NT2/D1 (cell line): ENCODE measurements at regions not wholly inside any gene's neighbourhood (a gene's known extent, or its start where the extent isn't known, plus 50 kb on each side); places are given as distances from the start of the nearest gene placed in this dataset.

Experiments
- DNase-seq: peaks from one replicate; pipeline ENCODE4 v3.0.0-alpha.2; 2011; ENCODE audit warnings: low read depth, low spot score
- H3K27me3 ChIP-seq: 2 replicates; pipeline ENCODE4 v1.6.0; 2011; ENCODE audit warnings: mild to moderate bottlenecking; ENCODE audit not compliant: insufficient read length, insufficient read depth
- H3K36me3 ChIP-seq: 2 replicates; pipeline ENCODE4 v1.6.1; 2011; ENCODE audit warnings: mild to moderate bottlenecking, low read length, mixed read lengths; ENCODE audit not compliant: insufficient read depth, insufficient read length
- H3K4me1 ChIP-seq: 2 replicates; pipeline ENCODE4 v1.5.1; 2011; ENCODE audit not compliant: insufficient read depth, insufficient read length
- H3K4me3 ChIP-seq: 2 replicates; pipeline ENCODE4 v1.5.1; 2011; ENCODE audit warnings: low read depth; ENCODE audit not compliant: insufficient read length
- H3K9ac ChIP-seq: 2 replicates; pipeline ENCODE4 v1.6.0; 2011; ENCODE audit warnings: low read depth; ENCODE audit not compliant: insufficient read length
- H3K9me3 ChIP-seq: 2 replicates; pipeline ENCODE4 v1.5.1; 2011; ENCODE audit warnings: mild to moderate bottlenecking, low read length; ENCODE audit not compliant: insufficient read depth
- SUZ12 ChIP-seq: IDR thresholded peaks from 2 replicates; pipeline ENCODE4 v1.6.1; 2011; ENCODE audit not compliant: insufficient read length, insufficient read depth; ENCODE audit errors: extremely low read depth
- YY1 ChIP-seq: IDR thresholded peaks from 2 replicates; pipeline ENCODE4 v1.6.1; 2011; ENCODE audit not compliant: insufficient read length, insufficient read depth
- ZNF274 ChIP-seq: IDR thresholded peaks from 2 replicates; pipeline ENCODE4 v1.6.1; 2011; ENCODE audit warnings: mild to moderate bottlenecking, low read depth, low read length

DNA sequence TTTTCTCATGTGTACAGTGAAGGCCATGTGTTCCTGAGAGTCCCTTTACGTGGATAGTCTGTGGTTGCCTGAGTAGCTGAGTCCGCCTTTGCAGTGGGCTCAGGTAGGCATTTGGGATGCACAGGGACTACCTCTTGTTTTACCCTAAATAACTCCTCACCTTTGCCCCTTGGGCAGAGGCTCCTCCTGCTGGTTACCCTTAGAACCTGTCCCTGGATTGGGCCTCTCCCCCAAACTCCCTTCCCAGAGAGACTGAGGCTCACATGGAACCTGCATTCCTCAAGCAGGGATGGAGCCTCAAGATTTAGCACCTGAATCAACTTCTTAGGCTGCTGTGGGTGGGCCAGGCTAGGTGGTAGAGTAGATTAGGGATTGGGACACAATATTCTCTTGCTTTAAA lies 111.7 kb downstream of the FOXD2 start:
- Histone ChIP-seq H3K27me3 (no peaks in the 10 kb centered on the region), H3K4me3 (no peak overlapping the region), H3K4me1 (peaks cover 19% of the 10 kb centered on the region), H3K9ac (no peak overlapping the region), H3K9me3 (no peaks in the 10 kb centered on the region), H3K36me3 (no peaks in the 10 kb centered on the region)
- no peak for DNase-seq
- TF ChIP-seq SUZ12 (no peak), YY1 (no peak), ZNF274 (no peak)

DNA sequence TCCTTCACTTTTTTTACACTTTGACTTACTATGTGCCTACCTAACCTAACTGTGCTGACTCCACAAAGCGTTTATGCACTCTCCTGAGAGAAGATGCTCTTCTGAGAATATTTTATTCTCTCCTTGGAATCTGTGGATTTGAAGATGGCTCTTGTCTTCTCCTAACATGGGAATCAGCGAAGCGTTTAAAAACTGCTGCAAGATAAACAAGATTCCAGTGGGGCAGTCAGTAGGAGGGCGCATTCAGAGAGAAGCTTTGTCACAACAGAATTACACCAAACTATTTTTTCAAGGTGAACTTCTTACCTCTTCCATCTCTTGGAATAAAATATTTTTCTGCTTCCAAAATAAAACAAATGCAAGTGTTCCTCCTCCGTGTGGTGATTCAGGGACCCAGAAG lies 113.1 kb downstream of the FOXD2 start:
- no peak overlapping the region for H3K9ac ChIP-seq
- no peak for DNase-seq
- H3K9me3 ChIP-seq, result no peaks in the 10 kb centered on the region
- no peaks in the 10 kb centered on the region for H3K36me3 ChIP-seq
- TF ChIP-seq ZNF274, result no peak
- TF ChIP-seq SUZ12, result no peak
- no peak for TF ChIP-seq YY1
- H3K4me1 ChIP-seq, result peaks cover 22% of the 10 kb centered on the region
- H3K27me3 ChIP-seq, result no peaks in the 10 kb centered on the region
- H3K4me3 ChIP-seq, result no peak overlapping the region

DNA sequence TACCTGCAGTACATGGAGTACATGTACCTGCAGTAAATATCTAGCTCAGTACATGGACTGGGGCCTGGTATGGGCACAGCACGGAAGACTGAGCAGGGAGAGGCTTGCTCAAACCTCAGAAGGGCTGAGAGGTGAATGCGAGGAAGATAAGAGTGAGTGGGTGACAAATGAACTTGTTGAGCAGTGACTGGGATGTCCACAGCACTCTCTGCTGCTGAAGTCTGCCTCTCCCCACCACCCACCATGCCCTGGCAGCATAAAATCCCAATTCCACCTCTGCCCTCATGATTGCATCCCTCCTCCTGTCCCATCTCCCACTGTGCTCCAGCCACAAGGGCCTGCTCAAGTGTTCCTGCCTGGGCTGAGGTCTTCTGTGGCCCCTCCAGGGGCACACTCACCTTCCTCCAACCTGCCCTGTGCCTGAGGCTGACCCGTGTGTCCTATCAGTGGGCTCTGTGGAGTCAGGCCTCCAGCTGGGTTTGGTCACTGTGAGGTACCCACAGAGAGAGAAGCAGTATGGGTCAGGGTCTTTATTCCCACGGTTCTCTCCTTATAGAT lies 114.2 kb downstream of the FOXD2 start:
- Histone ChIP-seq H3K9ac (no peak overlapping the region), H3K27me3 (no peaks in the 10 kb centered on the region), H3K4me3 (no peak overlapping the region), H3K9me3 (no peaks in the 10 kb centered on the region), H3K36me3 (no peaks in the 10 kb centered on the region), H3K4me1 (peaks cover 22% of the 10 kb centered on the region)
- DNase-seq, result no peak
- no peak for TF ChIP-seq SUZ12
- no peak for TF ChIP-seq ZNF274
- no peak for TF ChIP-seq YY1

DNA sequence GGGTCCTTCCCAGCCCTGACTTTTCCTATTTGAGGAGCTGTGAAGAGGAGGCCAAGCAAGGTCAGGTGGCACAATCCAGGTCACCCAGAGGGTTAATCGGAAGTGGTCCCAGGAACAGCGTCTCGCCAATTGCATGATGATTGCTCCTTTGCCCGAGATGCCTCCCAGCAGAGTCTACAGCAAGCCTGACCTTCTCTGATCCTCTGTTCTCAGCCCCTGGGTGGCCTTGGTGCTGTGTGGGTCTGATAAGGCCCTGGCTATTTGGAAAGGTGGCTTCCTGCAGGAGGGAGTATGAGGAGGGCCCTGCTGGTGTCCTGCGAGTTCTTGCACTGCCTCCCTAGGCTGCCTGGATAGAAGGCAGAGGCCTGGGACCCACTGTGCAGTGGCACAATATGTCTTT lies 116.2 kb downstream of the FOXD2 start:
- Histone ChIP-seq H3K27me3 (no peaks in the 10 kb centered on the region), H3K4me1 (peaks cover 13% of the 10 kb centered on the region), H3K9ac (no peak overlapping the region), H3K9me3 (no peaks in the 10 kb centered on the region), H3K36me3 (no peaks in the 10 kb centered on the region), H3K4me3 (no peak overlapping the region)
- TF ChIP-seq SUZ12 (no peak), ZNF274 (no peak), YY1 (no peak)
- DNase-seq, result no peak

DNA sequence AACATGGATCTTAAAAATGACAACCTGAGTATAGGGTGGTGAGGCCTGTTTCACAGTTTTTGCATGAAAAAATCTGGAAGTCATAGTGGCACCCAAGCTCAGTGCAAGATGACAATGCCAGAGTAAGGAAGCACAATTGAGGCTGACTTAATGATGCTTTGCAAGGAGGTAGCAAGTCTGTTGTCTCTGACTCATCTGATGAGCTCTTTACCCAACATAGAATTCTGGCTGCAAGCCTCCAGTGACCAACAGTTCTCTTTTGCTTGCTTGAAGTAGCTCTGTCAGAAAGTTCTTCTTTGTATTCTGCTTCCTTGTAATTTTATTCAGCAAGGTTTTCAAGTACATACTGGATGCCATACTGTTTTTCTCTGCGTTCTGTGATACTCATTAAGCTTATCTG lies 117.1 kb downstream of the FOXD2 start:
- no peak overlapping the region for H3K4me3 ChIP-seq
- TF ChIP-seq YY1, result no peak
- TF ChIP-seq ZNF274, result no peak
- no peak for TF ChIP-seq SUZ12
- H3K9me3 ChIP-seq, result no peaks in the 10 kb centered on the region
- no peaks in the 10 kb centered on the region for H3K36me3 ChIP-seq
- peaks cover 11% of the 10 kb centered on the region for H3K4me1 ChIP-seq
- H3K27me3 ChIP-seq, result no peaks in the 10 kb centered on the region
- no peak overlapping the region for H3K9ac ChIP-seq
- DNase-seq, result no peak

DNA sequence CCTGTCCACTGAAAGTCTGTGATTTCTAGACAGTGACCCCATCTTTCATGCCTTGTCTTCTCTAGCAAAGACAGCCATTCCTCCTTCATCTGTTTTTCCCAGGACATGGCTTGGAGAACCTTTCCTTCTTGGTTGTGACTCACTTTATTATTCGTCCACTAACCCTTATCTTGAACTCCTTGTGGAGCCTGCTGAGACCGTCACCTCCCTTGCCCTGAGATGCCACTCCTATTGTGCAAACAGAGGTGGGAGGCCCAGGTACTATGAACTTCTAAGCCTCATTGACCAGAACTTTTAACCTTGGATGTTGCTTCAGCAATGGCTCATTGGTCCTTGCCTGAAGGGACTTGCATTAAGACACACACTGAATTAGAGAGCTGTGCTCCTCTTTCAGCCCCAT lies 117.5 kb downstream of the FOXD2 start:
- no peak for DNase-seq
- no peak overlapping the region for H3K9ac ChIP-seq
- no peaks in the 10 kb centered on the region for H3K27me3 ChIP-seq
- no peaks in the 10 kb centered on the region for H3K36me3 ChIP-seq
- peaks cover 11% of the 10 kb centered on the region for H3K4me1 ChIP-seq
- no peaks in the 10 kb centered on the region for H3K9me3 ChIP-seq
- no peak for TF ChIP-seq YY1
- no peak for TF ChIP-seq ZNF274
- TF ChIP-seq SUZ12, result no peak
- H3K4me3 ChIP-seq, result no peak overlapping the region

DNA sequence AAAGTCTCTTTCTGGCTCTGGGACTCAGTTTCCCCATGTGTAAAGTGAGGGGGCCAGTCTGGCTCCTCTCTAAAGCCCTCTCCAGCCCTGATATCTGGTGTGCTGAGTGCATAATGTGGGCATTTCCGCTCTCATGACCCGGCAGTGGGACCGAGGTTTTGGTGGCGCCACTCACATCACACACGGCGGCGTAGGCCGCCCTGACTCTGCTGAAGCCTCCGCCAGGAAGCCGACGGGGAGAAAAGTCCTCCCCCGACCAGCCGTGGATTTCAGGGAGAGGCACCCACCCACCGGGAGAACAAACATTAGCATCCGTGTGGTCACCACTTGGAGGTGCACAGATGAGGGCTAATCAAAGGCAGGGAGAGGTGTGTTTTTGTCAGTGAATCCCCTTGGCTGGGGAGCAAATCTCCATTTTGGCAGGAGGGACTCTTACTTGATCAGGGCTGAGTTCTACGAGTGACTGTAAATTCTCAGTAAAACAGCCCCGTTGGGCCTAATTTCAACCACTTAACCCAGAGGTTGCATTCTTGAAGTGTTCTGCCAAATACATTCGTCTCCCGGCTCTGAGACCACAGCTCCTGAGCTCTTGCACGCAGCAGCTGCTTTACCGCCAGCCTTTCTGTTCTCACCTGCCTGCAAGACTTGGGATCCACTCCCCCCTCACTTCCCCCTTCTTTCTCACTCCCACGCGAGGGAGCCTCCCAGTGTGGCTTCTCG lies 118.2 kb downstream of the FOXD2 start:
- H3K9ac ChIP-seq, result no peak overlapping the region
- H3K4me3 ChIP-seq, result no peak overlapping the region
- no peak for DNase-seq
- no peaks in the 10 kb centered on the region for H3K9me3 ChIP-seq
- peaks cover 11% of the 10 kb centered on the region for H3K4me1 ChIP-seq
- H3K27me3 ChIP-seq, result no peaks in the 10 kb centered on the region
- H3K36me3 ChIP-seq, result no peaks in the 10 kb centered on the region
- no peak for TF ChIP-seq YY1
